K562 (cell line): ENCODE measurements at regions not wholly inside any gene's neighbourhood (a gene's known extent, or its start where the extent isn't known, plus 50 kb on each side); places are given as distances from the start of the nearest gene placed in this dataset.

Experiments used
- ATAC-seq: fragments of 200-7000 bp; cut with Tn5 transposase; 3 replicates; pipeline ENCODE4 v1.9.1; 2020; ENCODE audit warnings: moderate library complexity
- BruUV-seq: library from RNA; stranded (reverse); fragments of 400-500 nt; replicated peaks from 2 replicates; lab custom pipeline; 2021; lab: Mats Ljungman, UMichigan
- CTCF ChIA-PET: fragments of 300-600 bp; formaldehyde crosslinking; extraction: SDS; loops from one replicate; lab custom pipeline; 2021; ENCODE audit warnings: low intra/inter-chr PET ratio; lab: Yijun Ruan, JAX
- POLR2A ChIA-PET: fragments of 300-600, 350-650 bp; sonication (Branson Sonifier 250); formaldehyde crosslinking; extraction: SDS; loops from one replicate; lab custom pipeline; 2021; ENCODE audit warnings: antibody characterized with exemption, inconsistent platforms; lab: Yijun Ruan, JAX
- DNase-seq, 4 experiments: peaks; one replicate each; pipeline versions ENCODE4 v3.0.0 to v3.0.0-alpha.2; 2011 to 2018; ENCODE audit warnings: low spot score in 3 of 4, mixed read lengths in 3 of 4; ENCODE audit errors: extremely low read depth in 1 of 4
- FAIRE-seq: peaks from 2 replicates; lab custom pipeline; 2011; peaks lifted over from hg19 to GRCh38; lab: Jason Lieb, UNC
- H2AFZ ChIP-seq: 2 replicates; pipeline ENCODE4 v1.6.0; 2011; ENCODE audit warnings: low read depth, low read length, control low read depth, inconsistent platforms
- H3K27ac ChIP-seq: fragments of 200-600 bp; 3 replicates; pipeline ENCODE4 v1.8.0; 2011; ENCODE audit warnings: low read depth, mild to moderate bottlenecking, control low read depth, inconsistent platforms, low read length, moderate library complexity, mixed read lengths; ENCODE audit errors: extremely low read depth
- H3K27me3 ChIP-seq, 2 experiments: fragments of 300-600 bp in 1 of 2; 2 replicates in 1 of 2; 3 replicates in 1 of 2; pipeline versions ENCODE4 v1.6.0 to v1.8.0; 2011; ENCODE audit warnings: inconsistent platforms in 2 of 2, low read length in 2 of 2, mild to moderate bottlenecking in 1 of 2, mixed read lengths in 1 of 2, moderate library complexity in 1 of 2; ENCODE audit not compliant: control insufficient read depth in 2 of 2, insufficient read depth in 2 of 2
- H3K36me3 ChIP-seq: fragments of 300-600 bp; 3 replicates; pipeline ENCODE4 v1.8.0; 2011; ENCODE audit warnings: mild to moderate bottlenecking, low read length, inconsistent platforms; ENCODE audit not compliant: control insufficient read depth, insufficient read depth
- H3K4me1 ChIP-seq, 2 experiments: fragments of 200-600 bp in 1 of 2; replicated peaks in 1 of 2; 2 replicates in 1 of 2; 3 replicates in 1 of 2; pipeline versions ENCODE4 v1.5.1 to v1.8.0; 2011; ENCODE audit warnings: inconsistent platforms in 2 of 2, low read length in 2 of 2, mild to moderate bottlenecking in 1 of 2, mixed read lengths in 1 of 2, moderate library complexity in 1 of 2; ENCODE audit not compliant: control insufficient read depth in 2 of 2, insufficient read depth in 2 of 2
- H3K4me2 ChIP-seq: 2 replicates; pipeline ENCODE4 v1.6.1; 2011; ENCODE audit warnings: low read length, control low read depth, inconsistent platforms, mixed read lengths; ENCODE audit not compliant: insufficient read depth
- H3K4me3 ChIP-seq: fragments of 200-600 bp; sonication (generic), shearing (Covaris generic); 2 replicates; pipeline ENCODE4 v1.5.1; 2016; ENCODE audit warnings: control low read depth, inconsistent platforms
- H3K79me2 ChIP-seq: fragments of 200-600 bp; 3 replicates; pipeline ENCODE4 v1.8.0; 2011; ENCODE audit warnings: low read length, inconsistent platforms; ENCODE audit not compliant: control insufficient read depth, insufficient read depth
- H3K9ac ChIP-seq, 2 experiments: 2 replicates each; pipeline versions ENCODE4 v1.6.0 to v1.6.1; 2011; ENCODE audit warnings: low read depth in 2 of 2, low read length in 2 of 2, control low read depth in 1 of 2, inconsistent platforms in 1 of 2, mild to moderate bottlenecking in 1 of 2, mixed read lengths in 1 of 2; ENCODE audit not compliant: insufficient read depth in 1 of 2
- H3K9me1 ChIP-seq: one replicate; pipeline ENCODE4 v1.6.0; 2011; ENCODE audit warnings: inconsistent platforms, mild to moderate bottlenecking, low read length, moderate library complexity; ENCODE audit not compliant: control insufficient read depth, insufficient read depth
- H3K9me3 ChIP-seq: replicated peaks from 2 replicates; pipeline ENCODE4 v1.5.1; 2011; ENCODE audit warnings: low read depth, low read length, inconsistent platforms; ENCODE audit not compliant: control insufficient read depth, insufficient read depth
- H4K20me1 ChIP-seq: replicated peaks from 2 replicates; pipeline ENCODE4 v1.6.1; 2011; ENCODE audit warnings: low read length, inconsistent platforms, mixed read lengths; ENCODE audit not compliant: control insufficient read depth, insufficient read depth
- BRD4 ChIP-seq: fragments of 200-600 bp; sonication (generic); IDR thresholded peaks from 2 replicates; pipeline ENCODE4 v1.6.1; 2017; ENCODE audit warnings: inconsistent platforms
- CAMTA2 ChIP-seq: fragments of 250-450 bp; sonication (Bioruptor Pico); conservative IDR thresholded peaks from 2 replicates; pipeline ENCODE4 v1.5.1; 2022
- ESRRB ChIP-seq: fragments of 250-450 bp; sonication (Bioruptor Pico); IDR thresholded peaks from 2 replicates; pipeline ENCODE4 v1.5.0; 2020; ENCODE audit warnings: mild to moderate bottlenecking, moderate library complexity, borderline replicate concordance
- HES1 ChIP-seq: fragments of 450-650 bp; IDR thresholded peaks from 2 replicates; pipeline ENCODE4 v1.6.1; 2016; ENCODE audit warnings: low read depth, mild to moderate bottlenecking, moderate library complexity
- HMG20B ChIP-seq: fragments of 250-450 bp; sonication (Bioruptor Pico); IDR thresholded peaks from 2 replicates; pipeline ENCODE4 v1.5.0; 2021; ENCODE audit warnings: mild to moderate bottlenecking
- MCM5 ChIP-seq: fragments of 450-650 bp; IDR thresholded peaks from 2 replicates; pipeline ENCODE4 v1.6.1; 2016; ENCODE audit warnings: low read depth
- MECOM ChIP-seq: fragments of 250-450 bp; sonication (Bioruptor Pico); IDR thresholded peaks from 2 replicates; pipeline ENCODE4 v1.8.0; 2022; ENCODE audit warnings: inconsistent platforms
- SMC3 ChIP-seq: conservative IDR thresholded peaks from 2 replicates; pipeline ENCODE4 v1.6.1; 2011; ENCODE audit warnings: low read depth, low read length, improper control_type of control experiment; ENCODE audit not compliant: insufficient read depth
- SRF ChIP-seq, 2 experiments: fragments of 250-450, 450-650 bp in 1 of 2; sonication (Bioruptor Pico) in 1 of 2; sonication (generic) in 1 of 2; formaldehyde crosslinking; IDR thresholded peaks; 2 replicates each; pipeline versions ENCODE4 v1.5.0 to v1.5.1; 2020 to 2022; ENCODE audit warnings: mild to moderate bottlenecking in 1 of 2, missing genetic modification reagents in 1 of 2
- TAF9B ChIP-seq: fragments of 450-650 bp; IDR thresholded peaks from 2 replicates; pipeline ENCODE4 v1.6.1; 2018; ENCODE audit warnings: mild to moderate bottlenecking; ENCODE audit not compliant: partially characterized antibody
- TSC22D4 ChIP-seq: fragments of 450-650 bp; IDR thresholded peaks from 2 replicates; pipeline ENCODE4 v1.6.1; 2016; ENCODE audit warnings: missing genetic modification characterization, missing biosample characterization, control low read depth
- ZNF197 ChIP-seq: fragments of 200-800 bp; sonication (Bioruptor generic); IDR thresholded peaks from 2 replicates; pipeline ENCODE4 v1.6.1; 2016; ENCODE audit warnings: low read depth, missing genetic modification characterization, missing compliant biosample characterization
- ZNF589 ChIP-seq: fragments of 200-800 bp; sonication (Bioruptor generic); IDR thresholded peaks from 2 replicates; pipeline ENCODE4 v1.6.1; 2016; ENCODE audit warnings: low read depth, missing genetic modification characterization, missing compliant biosample characterization
- WGBS: fragments of 100-300 bp; shearing (Covaris generic); methylation state at CpG from one replicate; pipeline ENCODE4 v1.1.6; 2016; ENCODE audit warnings: low coverage, mixed read lengths; ENCODE audit not compliant: insufficient coverage; ENCODE audit errors: missing lambda C conversion rate; 5-methylcytosine and 5-hydroxymethylcytosine counted together
- in situ Hi-C: fragments of 300-500 bp; cut with MboI; formaldehyde crosslinking; loops from 4 replicates; pipeline ENCODE4 v1.15.0; 2018; ENCODE audit warnings: inconsistent platforms, mixed read lengths
- intact Hi-C: fragments of 100-400 bp; cut with micrococcal nuclease; formaldehyde crosslinking; loops from 2 replicates; pipeline ENCODE4 v1.14.2; 2022
- TF ChIP-seq, protein P1 (sequence below), 2 experiments: IDR thresholded peaks; 2 replicates each; pipeline ENCODE4 v1.6.1; 2011; ENCODE audit warnings: borderline replicate concordance in 1 of 2, control low read depth in 1 of 2, low read depth in 1 of 2, low read length in 1 of 2, mild to moderate bottlenecking in 1 of 2, mixed read lengths in 1 of 2, moderate library complexity in 1 of 2; ENCODE audit not compliant: insufficient read depth in 1 of 2, insufficient read length in 1 of 2, poor library complexity in 1 of 2, severe bottlenecking in 1 of 2; ENCODE audit errors: extremely low read depth in 1 of 2
- TF ChIP-seq, protein P2 (sequence below): fragments of 450-650 bp; formaldehyde crosslinking; IDR thresholded peaks from 2 replicates; pipeline ENCODE4 v1.4.0; 2022; ENCODE audit warnings: missing genetic modification characterization

DNA sequence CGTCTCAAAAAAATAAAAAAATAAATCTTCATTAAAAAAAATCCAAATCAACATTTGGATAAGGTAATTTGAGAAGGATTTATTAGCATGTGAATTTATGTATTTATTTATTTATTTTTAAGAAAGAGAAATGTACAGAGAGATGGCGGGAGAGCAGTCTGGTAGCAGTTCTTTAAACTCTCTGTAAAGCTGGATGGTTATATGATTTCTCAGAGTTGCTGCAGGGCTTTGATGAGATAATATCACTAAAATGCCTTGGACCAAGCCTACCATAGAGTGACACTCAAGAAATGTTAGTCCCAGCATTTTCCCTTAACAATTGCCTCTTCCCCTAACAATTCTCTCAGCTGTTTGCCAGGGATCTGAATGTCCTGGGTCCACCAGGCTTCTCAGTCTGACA lies 103.4 kb upstream of the LNX1 start:
- Histone ChIP-seq H3K9ac (no peak overlapping the region), H3K9me1 (no peaks in the 10 kb centered on the region), H3K27ac (no peak overlapping the region), H3K27me3 (peaks cover 0 to 5% of the 10 kb centered on the region in 2 experiments; a peak in 1 of 5 replicates), H3K9me3 (no peaks in the 10 kb centered on the region), H3K4me1 (no peaks in the 10 kb centered on the region), H3K36me3 (no peaks in the 10 kb centered on the region), H4K20me1 (no peaks in the 10 kb centered on the region), H3K4me3 (no peak overlapping the region), H3K4me2 (no peak overlapping the region), H2AFZ (no peak overlapping the region), H3K79me2 (no peaks in the 10 kb centered on the region)
- intact Hi-C loops, result no loop called here
- TF ChIP-seq TSC22D4 (tag) (no peak), ZNF197 (no peak), ESRRB (no peak), SMC3 (no peak), ZNF589 (CRISPR knock-in tag) (no peak)
- ChIA-PET CTCF (no interaction called here), POLR2A (interaction anchor here (1.3 kb wide), 1 partner anchor 22 kb away, joined by 3 read pairs; no protein-coding TSS in a partner anchor)
- BruUV-seq, result no TSS peak
- in situ Hi-C loops, result no loop called here
- no peak for DNase-seq
- no peak for FAIRE-seq
- WGBS, result 0% methylated on average over 2 of the region's 2 CpGs
- no peak for ATAC-seq

DNA sequence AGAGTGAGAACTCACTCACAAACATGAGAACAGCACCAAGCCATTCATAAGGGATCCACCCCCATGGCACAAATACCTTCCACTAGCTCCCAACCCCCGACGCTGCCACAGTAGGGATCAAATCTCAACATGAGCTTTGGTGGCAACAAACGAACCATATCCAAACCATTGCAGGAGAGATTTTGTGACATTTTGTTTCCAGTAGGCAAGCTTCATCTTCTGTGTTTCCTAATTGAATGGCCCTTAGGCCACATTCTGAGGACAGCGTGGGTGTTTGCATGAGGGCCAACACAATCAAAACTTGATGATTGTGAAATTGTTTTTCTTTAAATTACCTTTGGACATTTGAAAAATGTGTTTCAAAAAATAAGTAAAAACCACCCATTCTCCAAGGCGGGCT lies 102.6 kb upstream of the LNX1 start:
- no peaks in the 10 kb centered on the region for H3K36me3 ChIP-seq
- ChIA-PET CTCF (no interaction called here), POLR2A (interaction anchor here (0.6 to 1.3 kb wide), 2 partner anchors 11 to 21 kb away, joined by 3 read pairs; no protein-coding TSS in a partner anchor)
- no peaks in the 10 kb centered on the region for H4K20me1 ChIP-seq
- H3K4me2 ChIP-seq, result no peak overlapping the region
- peaks cover 0 to 5% of the 10 kb centered on the region in 2 experiments; a peak in 1 of 5 replicates for H3K27me3 ChIP-seq
- WGBS, result 0% methylated on average over 5 of the region's 5 CpGs
- H3K79me2 ChIP-seq, result no peaks in the 10 kb centered on the region
- no peaks in the 10 kb centered on the region for H3K9me3 ChIP-seq
- no peaks in the 10 kb centered on the region; a peak in 1 of 5 replicates for H3K4me1 ChIP-seq
- FAIRE-seq, result no peak
- in situ Hi-C loops, result no loop called here
- no peak for ATAC-seq
- no TSS peak for BruUV-seq
- H3K9me1 ChIP-seq, result no peaks in the 10 kb centered on the region
- H3K9ac ChIP-seq, result no peak overlapping the region
- intact Hi-C loops, result no loop called here
- DNase-seq, result no peak
- no peak overlapping the region for H3K4me3 ChIP-seq
- H3K27ac ChIP-seq, result no peak overlapping the region
- no peak overlapping the region for H2AFZ ChIP-seq
- TF ChIP-seq, protein P1, sequence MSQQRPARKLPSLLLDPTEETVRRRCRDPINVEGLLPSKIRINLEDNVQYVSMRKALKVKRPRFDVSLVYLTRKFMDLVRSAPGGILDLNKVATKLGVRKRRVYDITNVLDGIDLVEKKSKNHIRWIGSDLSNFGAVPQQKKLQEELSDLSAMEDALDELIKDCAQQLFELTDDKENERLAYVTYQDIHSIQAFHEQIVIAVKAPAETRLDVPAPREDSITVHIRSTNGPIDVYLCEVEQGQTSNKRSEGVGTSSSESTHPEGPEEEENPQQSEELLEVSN (IDR thresholded peaks at IDR 0.05; ENCODE audit: borderline replicate concordance in 1 of 2, extremely low read depth in 1 of 2, insufficient read depth in 1 of 2, insufficient read length in 1 of 2, low read depth in 1 of 2, low read length in 1 of 2, poor library complexity in 1 of 2, severe bottlenecking in 1 of 2), result no peak
- TF ChIP-seq TAF9B (no peak), SRF (CRISPR knock-in tag; IDR thresholded peaks at IDR 0.05) (no peak), HMG20B (CRISPR knock-in tag) (no peak), MCM5 (no peak), MECOM (CRISPR knock-in tag) (no peak), BRD4 (no peak), HES1 (no peak), CAMTA2 (CRISPR knock-in tag) (no peak)
- TF ChIP-seq, protein P2, sequence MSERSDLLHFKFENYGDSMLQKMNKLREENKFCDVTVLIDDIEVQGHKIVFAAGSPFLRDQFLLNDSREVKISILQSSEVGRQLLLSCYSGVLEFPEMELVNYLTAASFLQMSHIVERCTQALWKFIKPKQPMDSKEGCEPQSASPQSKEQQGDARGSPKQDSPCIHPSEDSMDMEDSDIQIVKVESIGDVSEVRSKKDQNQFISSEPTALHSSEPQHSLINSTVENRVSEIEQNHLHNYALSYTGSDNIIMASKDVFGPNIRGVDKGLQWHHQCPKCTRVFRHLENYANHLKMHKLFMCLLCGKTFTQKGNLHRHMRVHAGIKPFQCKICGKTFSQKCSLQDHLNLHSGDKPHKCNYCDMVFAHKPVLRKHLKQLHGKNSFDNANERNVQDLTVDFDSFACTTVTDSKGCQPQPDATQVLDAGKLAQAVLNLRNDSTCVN, result no peak
